DND-41 (cell line): ENCODE measurements at regions not wholly inside any gene's neighbourhood (a gene's known extent, or its start where the extent isn't known, plus 50 kb on each side); places are given as distances from the start of the nearest gene placed in this dataset.

ENCODE experiments used
- EZH2 ChIP-seq: IDR thresholded peaks from 3 replicates; pipeline ENCODE4 v1.6.1; 2012; ENCODE audit warnings: borderline replicate concordance, low read depth, mild to moderate bottlenecking, moderate library complexity, low read length, inconsistent platforms; ENCODE audit not compliant: severe bottlenecking
- TF ChIP-seq, protein P1 (sequence below): IDR thresholded peaks from 2 replicates; pipeline ENCODE4 v1.5.1; 2012; ENCODE audit warnings: borderline replicate concordance, low read length, moderate library complexity, mild to moderate bottlenecking; ENCODE audit not compliant: poor library complexity, severe bottlenecking; ENCODE audit errors: extremely low read depth

DNA sequence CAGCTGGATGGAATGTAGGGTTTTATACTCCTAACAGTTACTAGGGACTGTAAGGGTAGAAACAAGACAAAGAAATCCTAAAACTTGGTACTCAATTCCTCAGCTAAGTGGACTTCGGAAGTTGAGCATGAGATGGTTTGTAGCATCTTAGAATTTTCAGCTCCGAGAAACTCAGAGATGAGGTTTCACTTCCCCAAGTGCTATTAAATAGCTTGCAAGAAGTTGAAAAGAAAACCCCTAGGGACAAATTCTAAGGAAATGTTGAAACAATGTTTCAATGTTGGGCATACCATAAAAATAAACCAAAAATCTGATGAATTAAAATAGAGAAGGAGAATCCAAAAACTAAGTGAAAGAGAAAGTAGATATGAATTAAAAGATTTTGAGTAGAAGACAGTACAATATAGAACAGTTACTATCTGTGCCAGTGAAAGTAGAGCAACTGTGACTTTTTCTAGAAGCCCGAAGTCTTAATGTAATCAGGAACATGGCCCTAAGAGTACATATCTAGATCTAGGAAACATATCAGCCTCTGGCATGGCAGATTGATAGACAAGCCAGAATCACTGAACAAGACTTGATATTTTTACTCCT is 308.6 kb upstream of the RGMB start:
- no peak for TF ChIP-seq EZH2
- TF ChIP-seq, protein P1, sequence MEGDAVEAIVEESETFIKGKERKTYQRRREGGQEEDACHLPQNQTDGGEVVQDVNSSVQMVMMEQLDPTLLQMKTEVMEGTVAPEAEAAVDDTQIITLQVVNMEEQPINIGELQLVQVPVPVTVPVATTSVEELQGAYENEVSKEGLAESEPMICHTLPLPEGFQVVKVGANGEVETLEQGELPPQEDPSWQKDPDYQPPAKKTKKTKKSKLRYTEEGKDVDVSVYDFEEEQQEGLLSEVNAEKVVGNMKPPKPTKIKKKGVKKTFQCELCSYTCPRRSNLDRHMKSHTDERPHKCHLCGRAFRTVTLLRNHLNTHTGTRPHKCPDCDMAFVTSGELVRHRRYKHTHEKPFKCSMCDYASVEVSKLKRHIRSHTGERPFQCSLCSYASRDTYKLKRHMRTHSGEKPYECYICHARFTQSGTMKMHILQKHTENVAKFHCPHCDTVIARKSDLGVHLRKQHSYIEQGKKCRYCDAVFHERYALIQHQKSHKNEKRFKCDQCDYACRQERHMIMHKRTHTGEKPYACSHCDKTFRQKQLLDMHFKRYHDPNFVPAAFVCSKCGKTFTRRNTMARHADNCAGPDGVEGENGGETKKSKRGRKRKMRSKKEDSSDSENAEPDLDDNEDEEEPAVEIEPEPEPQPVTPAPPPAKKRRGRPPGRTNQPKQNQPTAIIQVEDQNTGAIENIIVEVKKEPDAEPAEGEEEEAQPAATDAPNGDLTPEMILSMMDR = no peak
